Tibial artery (tissue), 4 donors: ENCODE measurements at regions not wholly inside any gene's neighbourhood (a gene's known extent, or its start where the extent isn't known, plus 50 kb on each side); places are given as distances from the start of the nearest gene placed in this dataset.
"Not testable (repeated sequence)": the region's sequence is repeated elsewhere in the genome, so short reads cannot be mapped to it uniquely, and the experiment has no call there.

Experiments
- DNase-seq, 2 donors: peaks; one replicate each; pipeline ENCODE4 v3.0.0-alpha.2; 2019
- H3K27ac ChIP-seq, 2 donors: fragments of 200-600 bp; sonication (generic) in 1 of 2; 1 replicate in 1 of 2; 2 replicates in 1 of 2; pipeline ENCODE4 v1.5.1; 2018 to 2019; ENCODE audit warnings: mild to moderate bottlenecking in 1 of 2
- H3K27me3 ChIP-seq, 2 donors: fragments of 200-600 bp; sonication (generic) in 1 of 2; one replicate each; pipeline versions ENCODE4 v1.5.1 to v1.6.0; 2016 to 2019
- H3K36me3 ChIP-seq, 3 donors: fragments of 200-600 bp; sonication (generic) in 2 of 3; one replicate each; pipeline ENCODE4 v1.5.1; 2016 to 2019; ENCODE audit warnings: mild to moderate bottlenecking in 2 of 3
- H3K4me1 ChIP-seq, 4 donors: fragments of 200-600 bp; sonication (generic) in 2 of 4; 1 replicate in 3 of 4; 2 replicates in 1 of 4; pipeline ENCODE4 v1.5.1; 2016 to 2019
- H3K4me3 ChIP-seq, 2 donors: fragments of 200-600 bp; sonication (generic) in 1 of 2; 1 replicate in 1 of 2; 2 replicates in 1 of 2; pipeline ENCODE4 v1.5.1; 2018 to 2019; ENCODE audit warnings: mild to moderate bottlenecking in 2 of 2
- H3K9me3 ChIP-seq, 3 donors: fragments of 200-600 bp; sonication (generic) in 1 of 3; one replicate each; pipeline ENCODE4 v1.5.1; 2016 to 2019
- intact Hi-C: fragments of 100-400 bp; cut with DNase I; formaldehyde crosslinking; loops from one replicate; pipeline ENCODE4 v1.15.0; 2023; ENCODE audit warnings: low total_unique reads

DNA sequence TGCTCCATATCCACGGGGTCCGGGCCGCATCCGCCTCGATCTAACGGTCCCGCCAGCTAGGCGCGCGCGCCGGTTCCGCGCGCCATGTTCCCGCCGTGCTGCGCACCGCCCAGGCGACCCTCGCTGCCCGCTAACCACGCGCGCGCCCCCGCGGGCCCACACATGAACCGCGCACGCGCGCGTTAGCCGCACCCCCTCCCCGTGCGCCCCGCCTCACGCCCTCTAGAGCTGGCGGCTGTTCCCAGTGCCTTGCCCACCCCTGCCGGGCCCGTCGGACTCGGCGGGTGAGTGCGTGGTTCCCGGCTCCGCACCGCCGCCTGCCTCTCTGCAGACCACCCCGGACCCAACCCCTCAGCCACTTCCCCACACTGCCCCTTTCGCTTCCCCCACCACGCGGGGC is 57.3 kb downstream of the TP53TG3F start:
- H3K4me1 ChIP-seq, H3K27me3 ChIP-seq, H3K36me3 ChIP-seq, H3K9me3 ChIP-seq, H3K4me3 ChIP-seq, H3K27ac ChIP-seq, intact Hi-C loops: not testable (repeated sequence)
- peak in 1 of 2 donors; percentile 19 for DNase-seq
